HCT116 (cell line): ENCODE measurements at regions not wholly inside any gene's neighbourhood (a gene's known extent, or its start where the extent isn't known, plus 50 kb on each side); places are given as distances from the start of the nearest gene placed in this dataset.

Source experiments
- ATAC-seq: fragments of 200-7000 bp; cut with Tn5 transposase; 2 replicates; pipeline ENCODE4 v1.9.1; 2020; ENCODE audit warnings: mild to moderate bottlenecking, moderate library complexity
- BruUV-seq: library from RNA; stranded (reverse); fragments of 400-500 nt; replicated peaks from 2 replicates; lab custom pipeline; 2021; lab: Mats Ljungman, UMichigan
- CTCF ChIA-PET: fragments of 300-600 bp; sonication (Branson Sonifier 250); formaldehyde crosslinking; loops from one replicate; lab custom pipeline; 2021; ENCODE audit warnings: antibody characterized with exemption; lab: Charles Lee
- POLR2A ChIA-PET: fragments of 300-600, 350-600 bp; sonication (Branson Sonifier 250); formaldehyde crosslinking; loops from one replicate; lab custom pipeline; 2021; ENCODE audit warnings: antibody characterized with exemption; lab: Charles Lee
- RAD21 ChIA-PET, 2 experiments: fragments of 300-600 bp; sonication (Branson Sonifier 250); formaldehyde crosslinking; loops; one replicate each; lab custom pipeline; 2023; ENCODE audit warnings: low total read pairs in 2 of 2; ENCODE audit not compliant: uncharacterized antibody in 2 of 2, unreplicated experiment in 2 of 2, low non-redundant PET in 1 of 2; lab: Charles Lee
- DNase-seq: peaks from one replicate; pipeline ENCODE4 v3.0.0-alpha.2; 2010; ENCODE audit warnings: low read depth, low spot score
- H2AFZ ChIP-seq: fragments of 200-600 bp; shearing (Covaris generic), sonication (generic); 2 replicates; pipeline ENCODE4 v1.6.1; 2017; ENCODE audit warnings: low read depth, mixed run types, mixed read lengths, antibody characterized with exemption, low read length; ENCODE audit not compliant: poor library complexity, severe bottlenecking
- H3K27ac ChIP-seq: 2 replicates; pipeline ENCODE4 v1.5.1; 2012; ENCODE audit warnings: low read depth, low read length
- H3K27me3 ChIP-seq: fragments of 200-600 bp; sonication (generic); 2 replicates; pipeline ENCODE4 v1.6.1; 2016; ENCODE audit warnings: mixed run types, low read length, mixed read lengths; ENCODE audit not compliant: insufficient read depth
- H3K36me3 ChIP-seq, 2 experiments: fragments of 200-500 bp in 1 of 2; fragments of 200-600 bp in 1 of 2; sonication (Bioruptor generic) in 1 of 2; sonication (generic) in 1 of 2; 2 replicates each; pipeline versions ENCODE4 v1.5.1 to v1.6.1; 2014 to 2016; ENCODE audit warnings: low read length in 2 of 2, inconsistent platforms in 1 of 2, mixed read lengths in 1 of 2, mixed run types in 1 of 2; ENCODE audit not compliant: insufficient read depth in 2 of 2, control insufficient read depth in 1 of 2
- H3K4me1 ChIP-seq, 2 experiments: fragments of 200-600 bp in 1 of 2; sonication (generic) in 1 of 2; 2 replicates each; pipeline versions ENCODE4 v1.5.1 to v1.6.1; 2012 to 2017; ENCODE audit warnings: low read length in 2 of 2, inconsistent platforms in 1 of 2, mild to moderate bottlenecking in 1 of 2, mixed read lengths in 1 of 2, mixed run types in 1 of 2, moderate library complexity in 1 of 2; ENCODE audit not compliant: insufficient read depth in 2 of 2, control insufficient read depth in 1 of 2
- H3K4me2 ChIP-seq: fragments of 200-600 bp; sonication (generic); 2 replicates; pipeline ENCODE4 v1.6.1; 2017; ENCODE audit warnings: mixed run types, low read length, mixed read lengths
- H3K4me3 ChIP-seq, 2 experiments: fragments of 200-600 bp in 1 of 2; sonication (generic) in 1 of 2; replicated peaks in 1 of 2; 2 replicates each; pipeline ENCODE4 v1.5.1; 2011 to 2016; ENCODE audit warnings: low read length in 2 of 2, control low read depth in 1 of 2, low read depth in 1 of 2, mild to moderate bottlenecking in 1 of 2, mixed read lengths in 1 of 2, mixed run types in 1 of 2
- H3K79me2 ChIP-seq: fragments of 200-600 bp; sonication (generic); 2 replicates; pipeline ENCODE4 v1.6.1; 2017; ENCODE audit warnings: mild to moderate bottlenecking, mixed run types, low read length, moderate library complexity, mixed read lengths; ENCODE audit not compliant: insufficient read depth
- H3K9ac ChIP-seq: fragments of 200-600 bp; sonication (generic); 2 replicates; pipeline ENCODE4 v1.6.1; 2016; ENCODE audit warnings: low read length, mixed read lengths
- H3K9me2 ChIP-seq: fragments of 200-600 bp; sonication (generic), shearing (Covaris generic); 2 replicates; pipeline ENCODE4 v1.6.1; 2017; ENCODE audit warnings: mixed run types, mild to moderate bottlenecking, moderate library complexity; ENCODE audit not compliant: insufficient read depth
- H3K9me3 ChIP-seq, 2 experiments: fragments of 200-500 bp in 1 of 2; fragments of 200-600 bp in 1 of 2; sonication (Bioruptor generic) in 1 of 2; sonication (generic) in 1 of 2; 2 replicates each; pipeline ENCODE4 v1.6.1; 2014 to 2017; ENCODE audit warnings: low read length in 2 of 2, mixed read lengths in 2 of 2, inconsistent platforms in 1 of 2, low read depth in 1 of 2, mild to moderate bottlenecking in 1 of 2, mixed run types in 1 of 2, moderate library complexity in 1 of 2; ENCODE audit not compliant: control insufficient read depth in 1 of 2, insufficient read depth in 1 of 2
- H4K20me1 ChIP-seq: fragments of 200-600 bp; sonication (generic), shearing (Covaris generic); 2 replicates; pipeline ENCODE4 v1.6.1; 2017; ENCODE audit warnings: mixed run types, mild to moderate bottlenecking, moderate library complexity; ENCODE audit not compliant: insufficient read depth
- EGR1 ChIP-seq: IDR thresholded peaks from 2 replicates; pipeline ENCODE4 v1.6.1; 2012; ENCODE audit warnings: low read depth
- EZH2phosphoT487 ChIP-seq: fragments of 200-600 bp; IDR thresholded peaks from 2 replicates; pipeline ENCODE4 v1.6.1; 2018; ENCODE audit warnings: antibody characterized with exemption, borderline replicate concordance
- POLR2A ChIP-seq: IDR thresholded peaks from 2 replicates; pipeline ENCODE4 v1.7.0; 2011; ENCODE audit warnings: borderline replicate concordance; ENCODE audit not compliant: insufficient read depth, insufficient read length; ENCODE audit errors: extremely low read depth
- RAD21 ChIP-seq: IDR thresholded peaks from 2 replicates; pipeline ENCODE4 v1.6.1; 2012; ENCODE audit warnings: low read depth, mild to moderate bottlenecking
- SP1 ChIP-seq: IDR thresholded peaks from 2 replicates; pipeline ENCODE4 v1.6.1; 2012; ENCODE audit warnings: low read depth
- ZFX ChIP-seq: fragments of 450-650 bp; IDR thresholded peaks from 2 replicates; pipeline ENCODE4 v1.6.1; 2017
- ZNF274 ChIP-seq: fragments of 200-500 bp; sonication (Bioruptor generic); IDR thresholded peaks from 2 replicates; pipeline ENCODE4 v1.6.1; 2014; ENCODE audit warnings: mild to moderate bottlenecking, low read depth, low read length, inconsistent platforms
- intact Hi-C: fragments of 100-400 bp; cut with micrococcal nuclease; formaldehyde crosslinking; loops from 2 replicates; pipeline ENCODE4 v1.10.0; 2022
- TF ChIP-seq, protein P1 (sequence below): IDR thresholded peaks from 2 replicates; pipeline ENCODE4 v1.6.1; 2011; ENCODE audit warnings: mild to moderate bottlenecking, low read length, moderate library complexity; ENCODE audit not compliant: insufficient replicate concordance; ENCODE audit errors: extremely low read depth
- TF ChIP-seq, protein P2 (sequence below): IDR thresholded peaks from 2 replicates; pipeline ENCODE4 v1.6.1; 2012

DNA sequence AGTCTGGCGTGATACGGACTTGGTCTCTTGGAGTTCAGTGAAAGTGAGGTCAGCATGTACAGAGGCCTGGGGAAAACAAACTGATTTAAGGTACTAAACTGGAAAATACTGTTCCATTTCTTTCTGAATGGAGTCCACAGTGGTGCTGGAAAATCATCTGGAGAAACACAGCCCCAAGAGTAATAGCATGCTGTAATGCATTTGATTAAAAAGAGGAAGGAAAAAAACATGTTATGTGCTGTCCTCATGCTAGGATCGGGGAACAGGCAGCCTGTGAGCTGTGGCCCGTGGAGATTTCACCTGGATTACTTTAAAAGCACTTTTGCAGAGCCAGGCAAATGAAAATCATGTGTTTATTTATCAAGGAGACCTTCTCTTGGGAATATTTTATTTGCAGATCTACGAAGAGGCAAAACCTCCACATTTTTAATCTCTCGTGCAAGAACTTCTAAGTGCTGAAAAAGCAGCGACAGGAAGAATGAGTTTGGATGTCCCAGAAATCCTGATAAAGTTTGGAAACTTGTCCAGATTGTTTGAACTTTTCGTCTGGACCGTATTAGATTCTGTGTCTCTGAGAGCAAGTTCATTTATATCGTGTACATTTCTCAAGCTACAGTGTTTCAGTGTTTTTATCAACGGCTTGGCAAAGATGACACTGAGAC lies 228.8 kb downstream of the GAS1 start:
- BruUV-seq: no TSS peak

More for the DNA sequence above, 228.8 kb downstream of the GAS1 start:
- no peaks in the 10 kb centered on the region for H3K79me2 ChIP-seq
- no peaks in the 10 kb centered on the region for H4K20me1 ChIP-seq
- H3K27ac ChIP-seq: no peak overlapping the region
- H3K9ac ChIP-seq: no peak overlapping the region
- DNase-seq: no peak
- peaks cover 66% of the 10 kb centered on the region for H3K27me3 ChIP-seq
- H3K4me3 ChIP-seq: no peak overlapping the region
- ATAC-seq: no peak
- H3K4me1 ChIP-seq: peaks cover 0 to 15% of the 10 kb centered on the region in 2 experiments; a peak in 1 of 4 replicates
- no peaks in the 10 kb centered on the region for H3K9me2 ChIP-seq
- no peaks in the 10 kb centered on the region for H3K9me3 ChIP-seq
- RAD21 ChIA-PET: no interaction called here
- no peak overlapping the region for H2AFZ ChIP-seq
- TF ChIP-seq SP1 (no peak), EZH2phosphoT487 (no peak), POLR2A (no peak), RAD21 (no peak), EGR1 (no peak), ZNF274 (no peak), ZFX (no peak)
- TF ChIP-seq, protein P1, sequence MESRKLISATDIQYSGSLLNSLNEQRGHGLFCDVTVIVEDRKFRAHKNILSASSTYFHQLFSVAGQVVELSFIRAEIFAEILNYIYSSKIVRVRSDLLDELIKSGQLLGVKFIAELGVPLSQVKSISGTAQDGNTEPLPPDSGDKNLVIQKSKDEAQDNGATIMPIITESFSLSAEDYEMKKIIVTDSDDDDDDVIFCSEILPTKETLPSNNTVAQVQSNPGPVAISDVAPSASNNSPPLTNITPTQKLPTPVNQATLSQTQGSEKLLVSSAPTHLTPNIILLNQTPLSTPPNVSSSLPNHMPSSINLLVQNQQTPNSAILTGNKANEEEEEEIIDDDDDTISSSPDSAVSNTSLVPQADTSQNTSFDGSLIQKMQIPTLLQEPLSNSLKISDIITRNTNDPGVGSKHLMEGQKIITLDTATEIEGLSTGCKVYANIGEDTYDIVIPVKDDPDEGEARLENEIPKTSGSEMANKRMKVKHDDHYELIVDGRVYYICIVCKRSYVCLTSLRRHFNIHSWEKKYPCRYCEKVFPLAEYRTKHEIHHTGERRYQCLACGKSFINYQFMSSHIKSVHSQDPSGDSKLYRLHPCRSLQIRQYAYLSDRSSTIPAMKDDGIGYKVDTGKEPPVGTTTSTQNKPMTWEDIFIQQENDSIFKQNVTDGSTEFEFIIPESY: no peak
- TF ChIP-seq, protein P2, sequence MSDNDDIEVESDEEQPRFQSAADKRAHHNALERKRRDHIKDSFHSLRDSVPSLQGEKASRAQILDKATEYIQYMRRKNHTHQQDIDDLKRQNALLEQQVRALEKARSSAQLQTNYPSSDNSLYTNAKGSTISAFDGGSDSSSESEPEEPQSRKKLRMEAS: no peak
- POLR2A ChIA-PET: no interaction called here
- CTCF ChIA-PET: no interaction called here
- no peak overlapping the region for H3K4me2 ChIP-seq
- intact Hi-C loops: no loop called here
- H3K36me3 ChIP-seq: no peaks in the 10 kb centered on the region
